Trophoblast cell (in vitro differentiated cells and primary cell): ENCODE measurements at regions not wholly inside any gene's neighbourhood (a gene's known extent, or its start where the extent isn't known, plus 50 kb on each side); places are given as distances from the start of the nearest gene placed in this dataset.

Experiments
- DNase-seq, 2 donors: peaks; one replicate each; pipeline ENCODE4 v3.0.0-alpha.2; 2016
- H2AFZ ChIP-seq: 2 replicates; pipeline ENCODE4 v1.6.1; 2013; ENCODE audit warnings: low read length, moderate library complexity, mild to moderate bottlenecking; ENCODE audit not compliant: insufficient read depth, poor library complexity
- H2AK5ac ChIP-seq: 2 replicates; pipeline ENCODE4 v1.6.1; 2013; ENCODE audit warnings: mild to moderate bottlenecking, low read length
- H2BK120ac ChIP-seq: 2 replicates; pipeline ENCODE4 v1.6.1; 2013; ENCODE audit warnings: low read length, mild to moderate bottlenecking, moderate library complexity; ENCODE audit not compliant: insufficient read depth, poor library complexity
- H2BK12ac ChIP-seq: 2 replicates; pipeline ENCODE4 v1.6.1; 2013; ENCODE audit warnings: mild to moderate bottlenecking, low read length, moderate library complexity
- H2BK5ac ChIP-seq: 2 replicates; pipeline ENCODE4 v1.6.1; 2013; ENCODE audit warnings: low read length, low read depth, moderate library complexity, mild to moderate bottlenecking; ENCODE audit not compliant: poor library complexity
- H3K14ac ChIP-seq: 2 replicates; pipeline ENCODE4 v1.6.1; 2013; ENCODE audit warnings: mild to moderate bottlenecking, low read length
- H3K18ac ChIP-seq: 2 replicates; pipeline ENCODE4 v1.6.1; 2013; ENCODE audit warnings: mild to moderate bottlenecking, low read length
- H3K23ac ChIP-seq: 2 replicates; pipeline ENCODE4 v1.6.1; 2013; ENCODE audit warnings: low read length
- H3K27ac ChIP-seq: 2 replicates; pipeline ENCODE4 v1.5.1; 2013; ENCODE audit warnings: low read depth, mild to moderate bottlenecking, inconsistent platforms, low read length, moderate library complexity
- H3K27me3 ChIP-seq: 2 replicates; pipeline ENCODE4 v1.6.1; 2013; ENCODE audit warnings: inconsistent platforms, mild to moderate bottlenecking, low read length, moderate library complexity; ENCODE audit not compliant: insufficient read depth
- H3K36me3 ChIP-seq, 2 experiments: 1 replicate in 1 of 2; 2 replicates in 1 of 2; pipeline ENCODE4 v1.6.1; 2013; ENCODE audit warnings: low read length in 2 of 2, mild to moderate bottlenecking in 2 of 2, moderate library complexity in 1 of 2; ENCODE audit not compliant: insufficient read depth in 2 of 2, control insufficient read depth in 1 of 2
- H3K4ac ChIP-seq: 2 replicates; pipeline ENCODE4 v1.6.1; 2013; ENCODE audit warnings: low read depth, mild to moderate bottlenecking, low read length, moderate library complexity
- H3K4me1 ChIP-seq, 2 experiments: 1 replicate in 1 of 2; 2 replicates in 1 of 2; pipeline ENCODE4 v1.6.1; 2013; ENCODE audit warnings: low read length in 2 of 2, mild to moderate bottlenecking in 2 of 2, moderate library complexity in 1 of 2; ENCODE audit not compliant: insufficient read depth in 2 of 2, control insufficient read depth in 1 of 2
- H3K4me2 ChIP-seq: 2 replicates; pipeline ENCODE4 v1.6.1; 2013; ENCODE audit warnings: inconsistent platforms, mild to moderate bottlenecking, low read length, moderate library complexity
- H3K4me3 ChIP-seq: 2 replicates; pipeline ENCODE4 v1.5.1; 2013; ENCODE audit warnings: mild to moderate bottlenecking, low read depth, low read length, inconsistent platforms
- H3K79me1 ChIP-seq: one replicate; pipeline ENCODE4 v1.6.1; 2013; ENCODE audit warnings: low read length
- H3K79me2 ChIP-seq: 2 replicates; pipeline ENCODE4 v1.6.1; 2013; ENCODE audit warnings: low read length, mild to moderate bottlenecking; ENCODE audit not compliant: control insufficient read depth, insufficient read depth, poor library complexity
- H3K9ac ChIP-seq: 2 replicates; pipeline ENCODE4 v1.6.1; 2013; ENCODE audit warnings: mild to moderate bottlenecking, low read length
- H3K9me3 ChIP-seq: 2 replicates; pipeline ENCODE4 v1.6.1; 2013; ENCODE audit warnings: low read depth, mild to moderate bottlenecking, control low read depth, inconsistent platforms, low read length; ENCODE audit not compliant: insufficient read depth
- H4K12ac ChIP-seq: 2 replicates; pipeline ENCODE4 v1.6.1; 2013; ENCODE audit warnings: low read depth, mild to moderate bottlenecking, low read length, moderate library complexity
- H4K8ac ChIP-seq: 2 replicates; pipeline ENCODE4 v1.6.1; 2013; ENCODE audit warnings: low read depth, mild to moderate bottlenecking, low read length, moderate library complexity
- H4K91ac ChIP-seq: one replicate; pipeline ENCODE4 v1.6.1; 2013; ENCODE audit warnings: low read depth, mild to moderate bottlenecking, low read length, moderate library complexity
- WGBS: extraction: QIAGEN DNeasy Blood & Tissue Kit; methylation state at CpG from one replicate; pipeline ENCODE4 v1.1.7; 2013; ENCODE audit warnings: missing lambda C conversion rate; ENCODE audit not compliant: insufficient read length, insufficient coverage; ENCODE audit errors: extremely low coverage; 5-methylcytosine and 5-hydroxymethylcytosine counted together

DNA sequence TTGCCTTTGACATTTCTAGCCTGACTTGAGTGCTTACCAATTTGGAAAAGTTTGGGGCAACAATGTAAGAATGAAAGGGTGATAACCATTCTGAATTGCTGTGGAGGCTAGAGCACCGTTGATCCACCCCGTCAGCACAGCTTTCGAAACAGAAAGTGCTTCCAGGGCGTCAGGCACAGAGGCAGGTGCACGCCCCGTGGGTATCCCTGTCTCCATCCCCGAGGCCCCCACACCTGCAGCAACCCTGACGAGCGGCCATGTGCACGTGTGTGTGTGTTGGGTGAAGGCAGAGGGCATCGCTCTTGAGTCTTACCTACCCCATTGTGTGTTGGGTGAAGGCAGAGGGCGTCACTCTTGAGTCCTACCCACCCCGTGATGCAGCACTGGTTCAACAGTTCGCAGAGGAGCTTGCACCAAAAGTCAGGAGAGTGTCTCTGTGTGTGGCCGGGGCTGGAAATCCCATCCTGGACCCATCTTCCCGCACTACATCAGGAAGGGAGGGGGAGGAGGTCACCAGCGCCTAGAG, 404.5 kb downstream of the BRD1 start:
- Histone ChIP-seq H3K4me1 (peaks cover 4 to 12% of the 10 kb centered on the region in 2 experiments), H4K12ac (no peak overlapping the region), H3K79me1 (no peaks in the 10 kb centered on the region), H3K4me2 (no peak overlapping the region), H2BK5ac (no peak overlapping the region), H3K14ac (peak overlapping the region; percentile 1), H2AFZ (no peak overlapping the region), H3K27ac (peak overlapping the region; percentile 32), H3K4me3 (peak overlapping the region; percentile 29), H3K18ac (no peak overlapping the region), H3K79me2 (peaks cover 2% of the 10 kb centered on the region), H3K4ac (no peak overlapping the region), H3K27me3 (no peaks in the 10 kb centered on the region), H2AK5ac (no peak overlapping the region), H4K8ac (peak overlapping the region; percentile 7), H3K9me3 (peaks cover 9% of the 10 kb centered on the region), H3K23ac (peak overlapping the region; percentile 89), H3K9ac (no peak overlapping the region), H4K91ac (peak overlapping the region; percentile 1), H3K36me3 (no peaks in the 10 kb centered on the region), H2BK120ac (peak overlapping the region; percentile 33), H2BK12ac (peak overlapping the region; percentile 55)
- DNase-seq, result no peak
- no CpG with 5 or more reads among the region's 17 CpGs for WGBS

DNA sequence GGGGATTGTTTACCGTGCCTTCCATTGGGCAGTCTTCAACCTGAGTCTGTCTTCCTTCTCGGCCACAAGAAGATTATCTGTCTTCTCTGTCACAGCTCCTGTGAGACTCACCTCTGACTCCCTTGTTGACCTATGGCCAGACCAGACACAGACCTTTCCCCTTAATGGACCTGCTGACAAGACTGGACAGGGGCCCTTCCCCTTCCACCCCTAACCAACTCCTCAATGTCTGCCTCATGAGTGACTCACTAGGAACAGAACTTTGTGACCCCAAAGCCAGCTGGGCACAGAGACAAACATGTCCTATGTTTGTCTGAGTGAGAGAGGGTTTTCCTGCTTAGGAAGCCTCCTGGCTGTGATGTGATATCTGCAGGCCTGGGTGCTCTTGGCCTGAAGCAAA, 405.0 kb downstream of the BRD1 start:
- peak overlapping the region; percentile 32 for H3K27ac ChIP-seq
- no peak overlapping the region for H3K23ac ChIP-seq
- no peaks in the 10 kb centered on the region for H3K79me1 ChIP-seq
- no peak overlapping the region for H2AK5ac ChIP-seq
- H2BK120ac ChIP-seq, result no peak overlapping the region
- DNase-seq, result no peak
- no peak overlapping the region for H3K14ac ChIP-seq
- peaks cover 4 to 12% of the 10 kb centered on the region in 2 experiments for H3K4me1 ChIP-seq
- no peak overlapping the region for H2AFZ ChIP-seq
- H3K36me3 ChIP-seq, result no peaks in the 10 kb centered on the region
- H4K12ac ChIP-seq, result no peak overlapping the region
- no peaks in the 10 kb centered on the region for H3K27me3 ChIP-seq
- no peak overlapping the region for H3K4ac ChIP-seq
- peaks cover 2% of the 10 kb centered on the region for H3K79me2 ChIP-seq
- H4K91ac ChIP-seq, result no peak overlapping the region
- WGBS, result no CpG with 5 or more reads among the region's 2 CpGs
- H3K9ac ChIP-seq, result no peak overlapping the region
- peaks cover 9% of the 10 kb centered on the region for H3K9me3 ChIP-seq
- no peak overlapping the region for H3K4me2 ChIP-seq
- H3K18ac ChIP-seq, result no peak overlapping the region
- no peak overlapping the region for H2BK5ac ChIP-seq
- no peak overlapping the region for H3K4me3 ChIP-seq
- H4K8ac ChIP-seq, result no peak overlapping the region
- no peak overlapping the region for H2BK12ac ChIP-seq

- H2BK12ac ChIP-seq, result no peak overlapping the region
- H3K27ac ChIP-seq, result no peak overlapping the region
- no peak overlapping the region for H2AFZ ChIP-seq
- no peak overlapping the region for H3K14ac ChIP-seq
- H2BK120ac ChIP-seq, result no peak overlapping the region
- H3K23ac ChIP-seq, result no peak overlapping the region
- no peak overlapping the region for H4K8ac ChIP-seq
- DNase-seq, result no peak
- H3K18ac ChIP-seq, result no peak overlapping the region
- H4K91ac ChIP-seq, result no peak overlapping the region
- no CpG with 5 or more reads among the region's 13 CpGs for WGBS
- no peak overlapping the region for H3K4me3 ChIP-seq
- H3K4me2 ChIP-seq, result no peak overlapping the region
- H3K27me3 ChIP-seq, result no peaks in the 10 kb centered on the region
- peaks cover 2% of the 10 kb centered on the region for H3K79me2 ChIP-seq
- no peak overlapping the region for H2BK5ac ChIP-seq
- peaks cover 4 to 12% of the 10 kb centered on the region in 2 experiments for H3K4me1 ChIP-seq
- no peak overlapping the region for H4K12ac ChIP-seq
- H3K4ac ChIP-seq, result no peak overlapping the region
- H3K9ac ChIP-seq, result no peak overlapping the region
- H3K79me1 ChIP-seq, result no peaks in the 10 kb centered on the region
- H3K36me3 ChIP-seq, result no peaks in the 10 kb centered on the region
- peaks cover 5% of the 10 kb centered on the region for H3K9me3 ChIP-seq
- H2AK5ac ChIP-seq, result no peak overlapping the region
Measured at GRCh38 chr22:49420651-49421050, 407.0 kb downstream of the BRD1 start.

- no CpG with 5 or more reads among the region's 6 CpGs for WGBS
- H4K91ac ChIP-seq, result no peak overlapping the region
- H3K9me3 ChIP-seq, result peaks cover 5% of the 10 kb centered on the region
- no peaks in the 10 kb centered on the region for H3K27me3 ChIP-seq
- no peak overlapping the region for H3K4me2 ChIP-seq
- H3K4me3 ChIP-seq, result no peak overlapping the region
- H3K4me1 ChIP-seq, result peaks cover 4 to 12% of the 10 kb centered on the region in 2 experiments
- H3K27ac ChIP-seq, result no peak overlapping the region
- H2AFZ ChIP-seq, result no peak overlapping the region
- no peak overlapping the region for H3K9ac ChIP-seq
- H3K14ac ChIP-seq, result no peak overlapping the region
- no peak overlapping the region for H3K18ac ChIP-seq
- H4K12ac ChIP-seq, result no peak overlapping the region
- H2BK5ac ChIP-seq, result no peak overlapping the region
- H2BK120ac ChIP-seq, result no peak overlapping the region
- DNase-seq, result no peak
- no peak overlapping the region for H3K23ac ChIP-seq
- H3K4ac ChIP-seq, result no peak overlapping the region
- no peaks in the 10 kb centered on the region for H3K79me1 ChIP-seq
- H4K8ac ChIP-seq, result no peak overlapping the region
- H2AK5ac ChIP-seq, result no peak overlapping the region
- no peaks in the 10 kb centered on the region for H3K36me3 ChIP-seq
- H2BK12ac ChIP-seq, result no peak overlapping the region
- H3K79me2 ChIP-seq, result peaks cover 2% of the 10 kb centered on the region
Measured at GRCh38 chr22:49419661-49420060, 408.0 kb downstream of the BRD1 start.
